PC-9 (cell line): ENCODE measurements at regions not wholly inside any gene's neighbourhood (a gene's known extent, or its start where the extent isn't known, plus 50 kb on each side); places are given as distances from the start of the nearest gene placed in this dataset.

Source experiments
- EZH2 ChIP-seq: fragments of 200-600 bp; sonication (generic); IDR thresholded peaks from 2 replicates; pipeline ENCODE4 v1.8.0; 2017; ENCODE audit warnings: antibody characterized with exemption, low read depth
- TF ChIP-seq, protein P1 (sequence below): fragments of 200-600 bp; sonication (generic); conservative IDR thresholded peaks from 2 replicates; pipeline ENCODE4 v1.6.1; 2017; ENCODE audit warnings: mixed run types, antibody characterized with exemption, mild to moderate bottlenecking, moderate library complexity

DNA sequence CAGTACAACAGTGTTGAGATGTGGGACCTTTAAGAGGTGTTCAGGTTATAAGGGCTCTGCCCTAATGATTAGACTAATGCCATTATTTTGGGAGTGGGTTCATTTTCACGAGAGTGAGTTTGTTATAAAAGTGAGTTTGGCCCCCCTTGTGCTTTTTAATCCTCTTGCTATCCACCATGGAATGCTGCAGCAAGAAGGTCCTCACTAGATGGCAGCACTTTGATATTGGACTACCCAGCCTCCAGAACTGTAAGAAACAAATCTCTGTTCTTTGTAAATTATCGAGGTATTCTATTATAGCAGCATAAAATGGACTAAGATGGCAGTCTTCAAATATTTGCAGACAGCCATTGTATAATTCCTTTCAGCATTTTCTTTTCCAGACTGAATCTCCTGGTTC, 212.4 kb downstream of the LRRC70 start:
- TF ChIP-seq, protein P1, sequence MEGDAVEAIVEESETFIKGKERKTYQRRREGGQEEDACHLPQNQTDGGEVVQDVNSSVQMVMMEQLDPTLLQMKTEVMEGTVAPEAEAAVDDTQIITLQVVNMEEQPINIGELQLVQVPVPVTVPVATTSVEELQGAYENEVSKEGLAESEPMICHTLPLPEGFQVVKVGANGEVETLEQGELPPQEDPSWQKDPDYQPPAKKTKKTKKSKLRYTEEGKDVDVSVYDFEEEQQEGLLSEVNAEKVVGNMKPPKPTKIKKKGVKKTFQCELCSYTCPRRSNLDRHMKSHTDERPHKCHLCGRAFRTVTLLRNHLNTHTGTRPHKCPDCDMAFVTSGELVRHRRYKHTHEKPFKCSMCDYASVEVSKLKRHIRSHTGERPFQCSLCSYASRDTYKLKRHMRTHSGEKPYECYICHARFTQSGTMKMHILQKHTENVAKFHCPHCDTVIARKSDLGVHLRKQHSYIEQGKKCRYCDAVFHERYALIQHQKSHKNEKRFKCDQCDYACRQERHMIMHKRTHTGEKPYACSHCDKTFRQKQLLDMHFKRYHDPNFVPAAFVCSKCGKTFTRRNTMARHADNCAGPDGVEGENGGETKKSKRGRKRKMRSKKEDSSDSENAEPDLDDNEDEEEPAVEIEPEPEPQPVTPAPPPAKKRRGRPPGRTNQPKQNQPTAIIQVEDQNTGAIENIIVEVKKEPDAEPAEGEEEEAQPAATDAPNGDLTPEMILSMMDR: peak; percentile 33; the same call in 1 of the 2 replicates
- no peak for TF ChIP-seq EZH2
